ENCODE measurements at regions not wholly inside any gene's neighbourhood (a gene's known extent, or its start where the extent isn't known, plus 50 kb on each side); places are given as distances from the start of the nearest gene placed in this dataset.

GRCh38 chr7:4416396-4417056 is 265.6 kb upstream of the FOXK1 start:
- Histone ChIP-seq H4K91ac (ENCODE audit: insufficient read length, low read depth, low read length) (no peak overlapping the region), H2BK20ac (ENCODE audit: low read depth, low read length, poor library complexity, severe bottlenecking) (no peak overlapping the region), H2BK15ac (ENCODE audit: low read depth, low read length) (no peak overlapping the region), H3T11ph (ENCODE audit: low read length) (no peak overlapping the region), H3K4me1 (ENCODE audit: insufficient read depth, low read length) (no peaks in the 10 kb centered on the region), H3K23ac (ENCODE audit: insufficient read length, low read depth, low read length) (no peak overlapping the region), H4K5ac (ENCODE audit: insufficient read length, low read depth, low read length) (no peak overlapping the region), H3K56ac (ENCODE audit: insufficient read length, low read depth, low read length) (no peak overlapping the region), H2AK5ac (ENCODE audit: insufficient read length, low read length) (no peak overlapping the region), H4K8ac (replicated peaks; ENCODE audit: insufficient read length, low read depth, low read length) (no peak overlapping the region), H2BK12ac (ENCODE audit: insufficient read length, low read depth, low read length) (no peak overlapping the region), H3K18ac (ENCODE audit: insufficient read length, low read depth, low read length) (no peak overlapping the region), H3K79me1 (ENCODE audit: insufficient read depth, low read depth, low read length, poor library complexity, severe bottlenecking) (no peaks in the 10 kb centered on the region), H3K9ac (ENCODE audit: extremely low read depth, insufficient read length, low read length) (no peak overlapping the region), H3K14ac (ENCODE audit: insufficient read depth, low read length) (no peak overlapping the region), H2BK5ac (ENCODE audit: insufficient read length, low read length) (no peak overlapping the region), H3K79me2 (ENCODE audit: insufficient read depth, low read length) (no peaks in the 10 kb centered on the region), H2BK120ac (ENCODE audit: low read depth, low read length, poor library complexity, severe bottlenecking) (no peak overlapping the region), H2AFZ (ENCODE audit: low read length) (no peak overlapping the region), H3K4ac (ENCODE audit: low read depth, low read length) (no peak overlapping the region), H3K23me2 (ENCODE audit: insufficient read length, low read depth, low read length, poor library complexity, severe bottlenecking) (no peaks in the 10 kb centered on the region), H3K27me3 (ENCODE audit: insufficient read depth, low read length) (no peaks in the 10 kb centered on the region), H3K4me2 (ENCODE audit: insufficient read depth, insufficient read length, low read length) (no peak overlapping the region), H3K9me3 (ENCODE audit: control insufficient read depth, low read depth, low read length) (peaks cover 7% of the 10 kb centered on the region), H3K27ac (ENCODE audit: insufficient read length, low read depth, low read length) (no peak overlapping the region), H4K20me1 (ENCODE audit: control insufficient read depth, insufficient read depth, insufficient read length) (no peaks in the 10 kb centered on the region)
- Mint-ChIP-seq H3K27me3 (ENCODE audit: low read depth) (peaks cover 6% of the 10 kb centered on the region), H3K9me3 (peaks cover 35 to 89% of the 10 kb centered on the region in 2 experiments), H3K36me3 (ENCODE audit: insufficient read depth in 1 of 3, low read depth in 3 of 3) (peaks cover 0 to 28% (median 0%) of the 10 kb centered on the region in 3 experiments; a peak in 4 of 7 replicates), H3K4me1 (no peaks in the 10 kb centered on the region), H3K27ac (no peak overlapping the region), H3K4me3 (no peak overlapping the region)
- no CpG with 5 or more reads among the region's 26 CpGs for WGBS (ENCODE audit: extremely low coverage, insufficient read length, low lambda C conversion rate)
- no peak for DNase-seq
- no peak for TF ChIP-seq CTCF (conservative IDR thresholded peaks at IDR 0.05)

All from H9 (cell line).